HG03135 (cell line): ENCODE measurements at regions not wholly inside any gene's neighbourhood (a gene's known extent, or its start where the extent isn't known, plus 50 kb on each side); places are given as distances from the start of the nearest gene placed in this dataset.
"Not testable (repeated sequence)": the region's sequence is repeated elsewhere in the genome, so short reads cannot be mapped to it uniquely, and the experiment has no call there.

Experiments used
- ATAC-seq: cut with Tn5 transposase; IDR thresholded peaks from one replicate; pipeline ENCODE4 v1.9.1; 2021; ENCODE audit warnings: mild to moderate bottlenecking, moderate library complexity; ENCODE audit not compliant: unreplicated experiment

DNA sequence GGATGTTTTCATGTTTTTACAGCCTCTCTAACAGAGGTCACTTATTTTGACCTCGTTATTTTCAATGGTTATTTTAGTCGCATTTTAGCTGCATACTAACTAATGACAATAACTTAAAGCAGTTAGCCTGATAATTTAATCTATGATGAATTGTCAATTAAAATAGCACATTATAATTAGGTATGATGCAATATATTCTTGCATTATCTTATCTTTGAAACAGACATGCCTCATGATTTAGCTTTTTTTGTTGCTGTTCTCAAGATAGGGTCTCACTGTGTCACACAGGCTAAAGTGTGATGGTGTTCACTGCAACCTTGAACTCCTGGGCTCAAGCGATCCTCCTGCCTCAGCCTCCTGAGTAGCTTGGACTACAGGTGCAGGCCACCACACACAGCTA, 126.4 kb downstream of the KBTBD2 start:
- no peak for ATAC-seq

DNA sequence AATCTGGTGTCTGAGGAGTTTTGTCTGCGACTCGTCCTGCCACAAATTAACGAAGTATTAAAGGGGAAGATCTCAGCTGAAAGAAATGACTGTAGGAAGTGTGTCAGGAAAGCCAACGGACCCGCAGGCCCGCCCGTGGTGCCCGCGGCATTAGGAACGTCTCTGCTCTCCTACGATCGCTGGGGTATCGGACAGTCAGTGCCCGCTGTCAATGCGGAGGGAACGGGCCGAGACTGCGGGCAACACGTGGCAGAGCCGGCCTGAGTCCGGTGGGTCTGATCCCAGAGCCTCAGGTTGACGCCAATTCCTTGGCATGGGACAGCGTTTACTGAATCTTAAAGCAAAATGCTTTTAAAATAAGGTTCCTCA, 128.7 kb downstream of the KBTBD2 start:
- ATAC-seq, result no peak

DNA sequence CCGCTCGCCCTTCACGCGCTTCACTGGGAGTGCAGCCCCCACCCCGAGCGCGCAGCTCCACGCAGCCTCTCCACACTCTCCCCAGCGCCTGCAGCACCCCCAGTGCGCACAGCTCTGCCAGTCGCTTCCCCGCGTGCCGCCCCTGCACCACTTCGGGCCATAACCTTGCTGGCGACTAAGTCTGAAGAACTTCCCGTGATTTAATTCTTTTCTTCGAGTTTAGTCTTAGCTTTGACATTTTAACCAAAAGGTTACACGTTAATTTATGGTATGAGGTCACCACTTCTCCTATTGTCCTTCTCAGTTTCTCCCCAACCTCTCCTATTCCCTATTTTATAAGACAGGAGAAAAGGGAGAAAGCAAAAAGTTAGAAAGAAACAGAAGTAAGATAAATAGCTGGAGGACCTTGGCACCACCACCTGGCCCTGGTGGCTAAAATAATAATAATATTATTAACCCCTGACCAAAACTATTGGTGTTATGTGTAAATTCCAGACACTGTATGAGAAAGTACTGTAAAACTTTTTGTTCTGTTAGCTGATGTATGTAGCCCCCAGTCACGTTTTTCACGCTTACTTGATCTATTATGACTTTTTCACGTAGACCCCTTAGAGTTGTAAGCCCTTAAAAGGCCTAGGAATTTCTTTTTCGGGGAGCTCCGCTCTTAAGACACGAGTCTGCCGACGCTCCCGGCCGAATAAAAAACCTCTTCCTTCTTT, 129.2 kb downstream of the KBTBD2 start:
- not testable (repeated sequence) for ATAC-seq

DNA sequence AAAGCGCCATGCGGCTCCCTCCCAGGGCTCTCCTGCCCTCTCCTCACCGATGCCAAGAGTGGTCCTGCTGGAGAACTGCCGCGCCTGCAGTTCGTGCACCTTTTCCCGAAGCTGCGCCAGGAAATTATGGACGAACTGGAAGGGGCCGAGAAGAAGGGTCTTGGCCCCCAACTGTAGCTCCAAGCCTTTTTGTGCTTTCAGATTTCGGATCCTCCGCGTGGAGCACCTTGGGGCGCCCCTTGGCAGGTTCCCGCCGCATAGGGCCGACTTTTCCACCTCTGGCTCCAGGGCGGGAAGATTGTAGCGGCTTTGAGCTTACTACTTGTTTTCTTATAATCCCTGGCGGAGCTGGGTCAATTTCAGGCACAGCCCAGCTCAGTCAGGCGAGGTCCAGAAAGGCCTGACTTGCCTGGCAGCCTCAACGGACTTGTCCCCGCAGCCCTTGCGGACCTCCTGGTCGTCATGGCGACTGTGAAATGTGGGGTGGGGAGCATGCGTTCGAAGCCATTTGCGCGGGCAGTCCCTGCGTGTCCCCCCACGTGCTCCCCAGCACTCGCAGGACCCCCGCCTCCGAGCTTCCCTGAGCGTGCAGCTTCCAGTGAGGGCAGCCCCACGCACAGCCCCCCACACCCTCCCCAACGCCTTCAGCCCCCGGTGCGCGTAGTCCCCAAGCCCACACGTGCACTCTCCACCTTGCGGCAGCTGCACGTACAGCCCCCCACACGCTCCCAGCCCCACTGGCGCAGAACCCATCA, 129.9 kb downstream of the KBTBD2 start:
- no peak for ATAC-seq

DNA sequence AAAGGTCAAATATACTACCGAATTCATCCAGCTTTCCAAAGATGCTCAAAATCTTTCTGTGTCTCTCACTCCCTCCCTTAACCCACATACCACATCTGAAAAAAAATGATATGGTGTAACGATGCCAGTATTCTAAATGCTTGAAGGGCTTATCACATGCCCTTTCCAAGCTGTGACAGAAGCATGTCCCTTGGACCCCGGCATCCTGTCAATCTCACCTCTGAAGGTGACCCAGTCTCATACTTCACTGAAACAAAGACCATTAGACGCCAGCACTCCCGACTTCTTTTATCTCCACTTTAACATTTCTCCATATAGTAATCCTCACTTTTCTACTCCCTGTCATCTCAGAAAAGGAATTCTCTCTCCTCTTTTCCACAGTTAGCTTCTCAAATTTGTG, 130.8 kb downstream of the KBTBD2 start:
- ATAC-seq, result not testable (repeated sequence)

DNA sequence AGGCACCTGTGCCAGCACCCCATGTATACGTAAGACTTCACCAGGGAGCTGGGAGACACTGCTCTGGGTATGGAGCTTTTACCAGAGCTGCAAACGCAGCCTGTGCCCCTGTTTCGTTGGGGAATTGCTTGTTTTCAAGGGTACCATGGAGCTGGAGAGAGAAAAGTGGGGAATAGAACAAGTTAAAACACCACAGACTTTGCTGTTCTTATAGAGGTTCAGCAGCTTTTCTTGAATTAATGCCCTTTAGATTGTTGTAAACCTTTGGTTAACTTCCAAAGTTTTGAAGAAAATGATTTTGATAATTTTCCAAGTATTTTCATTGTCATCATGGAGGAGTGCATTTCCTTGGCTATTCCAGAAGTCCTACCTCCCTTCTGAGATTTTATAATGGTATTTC, 131.7 kb downstream of the KBTBD2 start:
- ATAC-seq, result not testable (repeated sequence)

DNA sequence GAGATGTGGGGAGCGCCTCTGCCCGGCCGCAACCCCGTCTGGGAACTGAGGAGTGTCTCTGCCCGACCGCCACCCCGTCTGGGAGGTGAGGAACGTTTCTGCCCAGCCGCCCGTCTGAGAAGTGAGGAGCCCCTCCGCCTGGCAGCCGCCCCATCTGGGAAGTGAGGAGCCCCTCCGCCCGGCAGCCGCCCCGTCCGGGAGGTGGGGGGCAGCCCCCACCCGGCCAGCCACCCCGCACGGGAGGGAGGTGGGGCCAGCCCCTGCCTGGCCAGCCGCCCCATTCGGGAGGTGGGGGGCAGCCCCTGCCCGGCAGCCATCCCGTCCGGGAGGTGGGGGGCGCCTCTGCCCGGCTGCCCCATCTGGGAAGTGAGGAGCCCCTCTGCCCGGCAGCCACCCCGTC, 137.7 kb downstream of the KBTBD2 start:
- ATAC-seq, result not testable (repeated sequence)

DNA sequence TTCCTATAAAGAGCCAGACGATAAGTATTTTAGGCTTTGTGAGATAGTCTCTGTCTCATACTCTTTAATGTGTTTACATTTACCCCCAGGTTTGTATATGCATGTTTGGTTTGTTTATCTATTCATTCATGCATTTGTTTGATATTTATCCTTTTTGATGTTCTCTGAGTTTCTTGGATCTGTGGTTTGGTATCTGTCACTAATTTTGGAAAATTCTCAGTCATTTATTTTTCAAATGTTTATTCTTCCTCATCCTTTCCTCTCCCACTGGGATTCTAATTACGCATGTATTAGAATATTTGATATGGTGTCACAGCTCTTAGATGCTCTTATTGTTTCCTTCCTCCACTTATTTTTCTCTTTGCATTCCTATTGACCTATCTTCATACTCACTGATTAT, 143.2 kb downstream of the KBTBD2 start:
- ATAC-seq, result not testable (repeated sequence)

DNA sequence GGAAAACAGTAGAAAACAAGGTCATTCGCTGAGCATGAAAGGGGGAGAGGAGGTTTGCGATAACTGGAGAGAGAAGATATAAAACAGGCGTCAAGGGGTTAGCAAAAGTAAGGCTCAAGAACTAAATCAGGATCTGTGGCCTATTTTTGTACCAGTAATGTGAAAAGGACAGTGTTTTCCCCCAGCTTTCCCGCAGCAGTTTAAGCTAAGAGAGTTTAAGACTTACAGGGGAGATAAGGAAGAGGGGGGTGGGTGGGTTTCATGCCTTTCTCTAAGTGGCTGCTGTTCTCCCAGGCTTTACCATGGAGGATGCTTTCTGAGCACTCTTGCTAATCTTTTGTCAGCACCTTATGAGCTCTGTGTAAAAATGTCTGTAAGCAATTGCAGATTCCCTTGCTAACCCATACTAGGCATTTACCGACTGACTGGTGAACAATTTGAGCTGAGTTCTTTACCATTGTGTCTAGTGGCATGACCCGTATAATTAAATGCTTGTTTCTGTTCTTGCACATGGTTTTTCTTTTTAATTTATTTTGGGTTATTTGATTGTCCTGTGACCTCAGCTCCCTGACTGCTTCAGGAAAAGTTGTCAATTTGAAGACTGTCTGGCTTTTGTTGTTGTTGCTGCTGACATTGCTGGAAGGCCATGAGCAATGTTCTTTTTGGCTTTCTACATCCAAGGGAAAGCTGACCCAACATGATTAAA, 144.0 kb downstream of the KBTBD2 start:
- not testable (repeated sequence) for ATAC-seq

DNA sequence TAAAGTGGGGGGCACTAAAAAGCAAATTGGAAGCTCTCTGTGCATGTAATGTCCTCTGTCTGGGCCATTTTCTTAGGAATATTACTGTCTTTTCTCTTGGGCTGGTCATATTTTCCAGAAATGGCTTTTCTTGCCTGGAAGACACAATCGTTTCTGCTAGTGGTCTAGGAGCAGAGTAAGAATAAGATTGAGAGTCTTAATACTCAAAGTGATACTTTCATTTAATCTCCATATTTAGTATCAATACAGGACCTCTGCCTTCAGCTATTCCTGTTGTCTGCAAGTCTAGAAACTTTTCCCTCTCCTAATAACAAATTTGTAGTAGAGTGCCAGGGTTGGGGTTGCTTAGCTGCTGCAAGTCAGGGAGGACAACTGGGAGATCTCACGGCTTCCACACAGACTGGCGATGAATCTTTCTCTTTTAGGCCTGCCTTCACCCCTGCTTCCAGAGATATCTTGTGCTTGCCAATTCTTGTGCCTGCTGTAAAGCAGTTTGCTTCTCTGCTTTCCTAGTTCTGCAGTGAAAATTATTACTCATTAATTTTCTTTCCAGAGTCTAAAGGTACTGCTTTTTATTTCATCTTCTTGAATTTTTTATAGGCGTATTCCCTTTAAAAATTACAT, 149.6 kb downstream of the KBTBD2 start:
- not testable (repeated sequence) for ATAC-seq

DNA sequence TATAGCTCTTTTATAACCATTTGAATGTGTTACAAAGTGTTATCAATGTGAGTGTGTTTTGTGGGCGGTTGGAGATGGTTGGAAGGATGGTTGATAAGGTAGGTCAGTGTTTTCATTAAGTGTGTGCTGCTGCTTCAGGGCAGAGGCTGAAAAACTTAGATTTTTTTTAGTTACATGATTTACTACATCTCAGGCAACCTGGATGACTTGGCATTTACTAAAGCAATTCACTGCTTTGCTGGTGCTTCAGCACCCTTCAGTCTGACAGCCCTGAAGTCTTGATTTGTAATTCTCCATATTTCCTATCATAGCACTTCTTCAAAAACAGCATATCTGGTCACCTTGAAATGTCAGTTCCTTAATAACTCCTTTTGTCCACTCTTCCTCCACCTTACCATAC, 151.8 kb downstream of the KBTBD2 start:
- ATAC-seq, result not testable (repeated sequence)

DNA sequence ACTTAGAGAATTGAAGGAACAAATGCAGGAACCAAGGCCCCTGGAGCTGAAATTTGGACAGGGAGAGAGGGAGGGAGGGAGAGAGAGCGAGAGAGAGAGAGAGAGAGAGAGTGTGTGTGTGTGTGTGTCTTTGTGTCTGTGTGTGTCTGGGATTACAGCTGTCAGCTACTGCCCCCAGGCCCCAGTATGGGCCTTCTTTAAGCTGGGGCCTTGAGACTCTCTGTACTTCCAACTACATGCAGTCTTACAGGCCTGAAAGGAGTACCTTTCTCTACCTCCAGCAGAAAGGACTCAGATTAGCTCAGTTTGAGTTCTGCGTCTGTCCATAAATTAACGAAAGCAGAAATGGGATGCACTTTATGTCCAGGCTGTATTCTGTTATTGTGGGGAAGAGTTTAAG, 153.2 kb downstream of the KBTBD2 start:
- not testable (repeated sequence) for ATAC-seq

DNA sequence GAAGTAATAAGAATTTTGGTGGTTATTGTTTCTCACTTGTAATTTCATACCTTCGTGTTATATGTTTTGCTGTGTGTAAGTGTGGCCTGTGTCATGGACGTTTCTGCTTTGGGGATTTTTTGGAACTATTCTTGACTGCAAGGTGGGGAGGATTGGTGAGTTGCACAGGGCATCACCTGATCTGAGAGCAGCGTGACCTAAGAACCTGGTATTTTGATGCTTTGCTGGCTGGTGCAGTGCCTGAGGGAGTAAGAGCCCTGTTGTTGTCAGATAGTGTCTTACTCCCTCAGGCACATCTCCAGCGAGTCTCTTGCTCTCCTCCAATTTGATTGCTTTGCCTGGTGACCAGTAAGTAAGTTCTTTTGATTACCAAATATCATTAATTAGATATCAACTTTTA, 158.8 kb downstream of the KBTBD2 start:
- ATAC-seq, result not testable (repeated sequence)

DNA sequence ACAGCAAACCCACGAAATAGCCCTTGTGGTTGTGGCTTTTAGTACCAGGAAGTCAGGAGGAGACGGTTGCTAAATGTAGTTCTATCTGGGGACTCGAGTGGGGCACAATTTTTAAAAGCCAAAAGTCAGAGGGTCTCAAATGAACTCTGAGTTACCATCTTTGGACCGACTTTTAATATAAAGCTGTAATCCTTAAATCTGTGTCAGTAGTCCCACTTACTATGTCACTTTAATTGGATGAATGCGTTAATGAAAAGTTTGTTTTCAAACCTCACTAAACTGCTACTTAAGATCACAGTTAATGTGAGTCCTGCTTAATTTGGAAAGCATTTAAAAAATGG, 162.3 kb downstream of the KBTBD2 start:
- not testable (repeated sequence) for ATAC-seq

DNA sequence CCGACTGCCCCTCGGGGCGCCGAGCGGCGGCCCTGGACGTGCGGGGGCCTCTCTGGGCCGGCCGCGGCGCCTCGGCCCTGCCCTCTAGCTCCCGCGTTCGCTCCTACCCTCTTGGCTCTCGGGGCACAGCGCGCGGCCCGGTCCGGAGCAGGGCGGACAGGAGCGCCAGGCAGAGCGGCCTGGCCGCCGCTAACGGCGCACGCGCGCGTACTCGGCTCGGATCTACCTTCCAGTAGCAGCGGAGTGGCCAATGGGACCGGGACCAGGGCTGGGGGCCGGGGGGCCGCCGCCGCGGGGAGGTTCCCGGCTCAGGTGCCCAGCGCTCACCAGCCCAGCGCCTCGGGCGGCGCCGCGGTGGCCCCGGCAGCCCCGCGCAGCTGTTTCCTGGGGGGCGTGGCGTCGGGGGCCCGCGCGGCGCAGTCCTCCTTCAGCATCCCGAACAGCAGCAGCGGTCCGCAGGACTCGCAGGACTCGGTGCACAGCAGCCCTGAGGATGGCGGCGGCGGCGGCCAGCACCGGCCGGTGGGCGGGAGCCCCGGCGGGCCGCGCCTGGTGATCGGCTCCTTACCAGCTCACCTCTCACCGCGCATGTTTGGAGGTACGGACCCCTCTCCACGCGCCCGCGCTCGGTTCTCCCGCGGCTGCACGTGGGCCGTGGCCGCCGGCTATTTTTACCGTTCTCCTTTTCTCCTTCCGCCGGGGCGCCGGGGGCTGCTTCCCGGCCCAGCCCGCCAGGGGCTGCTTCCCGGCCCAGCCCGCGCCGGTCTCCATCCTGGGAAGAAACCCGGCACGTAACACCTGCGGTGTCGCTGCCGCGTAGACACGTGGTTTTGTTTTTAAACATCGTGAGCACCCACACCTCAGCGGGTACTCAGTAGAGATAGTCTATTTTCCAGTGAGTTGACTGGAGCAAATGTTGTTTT, 162.9 kb downstream of the KBTBD2 start:
- ATAC-seq, result peak; percentile 70

DNA sequence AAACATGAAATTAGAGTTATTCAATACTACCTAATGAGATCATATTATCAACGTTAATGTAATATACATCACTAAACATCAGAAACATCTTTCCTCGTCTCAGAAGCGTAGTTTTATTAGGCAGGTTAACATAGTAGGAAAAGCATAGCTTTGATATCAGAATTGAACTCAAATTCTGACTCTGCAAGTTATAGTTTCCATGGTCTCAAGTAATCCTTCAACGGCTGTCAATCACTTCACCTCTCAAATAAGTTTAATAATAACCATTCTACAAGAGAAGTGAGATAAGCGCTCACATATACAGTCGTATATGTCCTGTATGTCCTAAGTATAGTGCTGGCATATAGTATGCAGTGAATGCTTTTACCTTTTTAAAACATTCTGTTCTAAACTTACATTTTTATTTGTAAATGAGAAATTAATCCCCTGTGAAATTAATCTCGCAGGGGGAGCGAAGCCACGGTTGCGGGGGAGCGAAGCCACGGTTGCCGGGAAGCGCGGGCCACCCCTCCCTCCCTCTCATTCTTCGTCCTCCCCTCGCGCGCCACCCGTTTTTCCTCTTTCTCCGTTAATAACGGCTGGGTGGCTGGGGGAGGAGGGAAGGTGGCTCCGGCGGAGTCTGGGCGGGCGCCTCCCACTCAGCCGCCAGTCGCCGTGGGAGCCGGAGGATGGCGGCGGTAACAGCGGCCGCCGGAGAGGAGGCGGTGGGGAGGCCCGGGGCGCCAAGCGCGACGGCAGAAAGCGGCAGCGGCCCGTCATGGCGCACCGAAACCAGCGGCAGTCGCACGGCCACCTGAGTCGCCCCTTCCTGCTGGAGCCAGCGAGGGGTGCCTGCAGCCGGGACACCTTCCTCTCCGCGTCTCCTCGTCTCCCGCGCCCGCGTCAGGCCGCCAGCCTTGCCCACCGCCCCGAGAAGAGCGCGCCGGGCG, 163.8 kb downstream of the KBTBD2 start:
- ATAC-seq, result peak; percentile 61

DNA sequence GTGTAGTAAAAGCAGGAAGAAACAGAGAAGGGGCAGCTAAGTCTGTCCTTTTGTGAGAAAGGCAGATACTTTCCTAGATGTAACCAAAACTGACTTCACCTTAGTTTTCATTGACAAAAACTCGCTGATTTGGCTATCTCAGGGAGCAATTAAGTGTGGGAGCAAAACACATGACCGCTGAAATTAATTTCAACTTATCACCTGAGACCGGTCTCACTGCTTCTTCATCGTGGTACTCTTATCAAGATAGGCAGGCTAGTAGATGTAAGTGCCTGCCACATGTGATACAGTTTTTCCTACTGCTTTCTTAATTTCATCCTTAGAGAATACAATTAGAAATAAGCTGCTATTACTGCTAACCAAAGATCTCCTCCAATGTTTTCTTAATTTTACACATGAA, 168.7 kb downstream of the KBTBD2 start:
- ATAC-seq, result not testable (repeated sequence)

DNA sequence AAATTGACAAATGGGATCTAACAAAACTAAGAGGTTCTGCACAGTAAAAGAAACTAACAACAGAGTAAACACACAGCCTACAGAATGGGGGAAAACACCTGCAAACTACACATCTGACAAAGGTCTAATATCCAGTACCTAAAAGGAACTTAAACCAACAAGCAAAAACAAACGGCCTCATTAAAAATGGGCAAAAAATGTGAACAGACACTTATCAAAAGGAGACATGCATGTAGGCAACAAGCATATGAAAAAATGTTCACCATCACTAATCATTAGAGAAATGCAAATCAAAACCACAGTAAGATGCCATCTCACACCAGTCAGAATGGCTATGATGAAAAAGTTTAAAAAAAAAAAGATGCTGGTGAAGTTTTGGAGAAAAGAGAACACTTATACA, 197.4 kb downstream of the KBTBD2 start:
- ATAC-seq, result no peak
